GM19324 (cell line): ENCODE measurements at regions not wholly inside any gene's neighbourhood (a gene's known extent, or its start where the extent isn't known, plus 50 kb on each side); places are given as distances from the start of the nearest gene placed in this dataset.

Experiments used
- ATAC-seq: cut with Tn5 transposase; IDR thresholded peaks from one replicate; pipeline ENCODE4 v1.9.1; 2021; ENCODE audit warnings: mild to moderate bottlenecking, moderate library complexity; ENCODE audit not compliant: unreplicated experiment, low FRiP score

DNA sequence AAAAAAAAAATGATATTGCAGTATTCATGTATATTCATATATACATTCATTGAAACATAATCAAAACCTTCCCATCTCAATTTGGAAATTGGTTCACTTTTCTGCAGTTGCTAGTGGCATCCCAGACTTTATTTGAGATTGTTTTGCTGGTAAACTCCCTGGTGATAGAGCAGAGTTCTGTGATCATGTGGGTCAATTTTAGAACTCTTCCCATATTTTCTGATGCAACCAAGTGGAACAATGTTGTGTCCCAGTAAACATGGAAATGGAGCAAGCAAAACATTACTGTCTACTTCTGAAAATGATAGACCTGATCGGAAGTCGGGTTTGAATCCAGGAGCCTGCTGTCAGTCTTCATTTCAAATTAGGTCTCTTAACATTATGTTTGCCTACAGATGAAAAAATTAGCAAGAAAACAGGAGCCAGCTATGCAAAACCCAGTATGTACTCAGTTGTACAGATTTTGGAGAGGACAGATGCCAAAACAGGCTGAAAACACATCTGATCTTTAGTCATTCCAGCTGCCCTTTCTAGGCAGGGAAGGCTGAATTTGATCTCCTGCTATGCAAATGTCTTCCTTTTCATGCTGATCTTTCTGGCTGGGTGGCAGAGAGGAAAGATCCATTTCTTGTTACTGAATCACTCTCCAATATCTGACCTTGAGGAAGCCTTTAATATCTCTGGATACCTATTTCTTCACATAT lies 786.6 kb upstream of the SOX9 start:
- ATAC-seq, result no peak

DNA sequence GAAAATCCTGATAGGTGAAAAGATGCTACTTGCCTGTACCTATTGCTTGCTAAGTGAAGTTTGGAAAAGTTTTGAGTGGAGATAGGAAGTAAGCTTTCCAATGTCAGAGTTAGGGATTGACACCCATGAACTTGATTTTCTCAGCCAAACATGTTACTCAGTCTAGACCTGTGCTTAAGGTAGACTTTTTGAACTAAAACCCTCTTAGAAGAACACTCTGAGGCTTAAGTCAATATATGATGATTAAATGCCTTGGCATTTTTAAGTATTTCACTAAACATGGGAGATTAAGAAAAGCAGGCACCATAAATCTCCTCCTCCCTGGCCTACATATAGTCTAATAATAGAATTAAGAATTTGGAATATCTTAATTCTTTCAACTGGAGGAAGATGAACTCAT lies 785.6 kb upstream of the SOX9 start:
- ATAC-seq, result no peak

DNA sequence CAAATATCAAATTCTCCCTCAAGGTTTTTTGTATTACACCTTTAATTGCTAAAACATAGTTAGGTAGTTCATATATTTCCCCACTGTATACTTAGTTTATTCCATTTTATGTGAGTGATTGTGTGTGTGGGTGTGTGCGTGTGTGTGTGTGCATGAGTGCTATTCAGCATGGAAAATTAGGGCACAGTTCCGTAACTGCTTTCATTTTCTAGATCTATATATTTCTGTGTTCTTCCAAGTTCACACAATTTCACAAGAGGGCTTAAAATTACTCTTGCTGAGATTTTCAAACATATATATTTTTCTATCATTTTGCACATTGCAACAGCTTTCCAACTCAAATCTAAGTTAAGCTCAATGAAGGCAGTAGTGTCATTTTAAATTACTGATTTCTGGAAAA lies 782.9 kb upstream of the SOX9 start:
- ATAC-seq, result no peak

DNA sequence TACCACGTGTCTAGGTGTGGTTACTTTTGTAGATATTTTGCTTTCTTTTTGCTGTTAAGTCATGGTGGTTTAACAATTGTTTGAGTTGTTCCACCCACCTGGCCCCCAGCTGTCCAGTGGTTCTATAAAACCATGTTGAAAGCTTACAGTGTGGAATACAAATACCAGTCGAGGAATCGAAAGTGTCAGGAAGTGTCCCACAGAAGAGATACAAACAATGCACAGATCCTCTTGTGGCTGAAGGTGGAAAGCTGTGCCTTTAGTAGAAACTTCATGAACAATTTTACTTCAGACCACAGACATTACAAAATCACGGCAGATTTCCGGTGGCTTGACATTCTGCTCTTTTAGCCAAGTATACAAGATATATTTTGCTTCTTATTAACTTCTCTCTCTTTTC lies 782.4 kb upstream of the SOX9 start:
- no peak for ATAC-seq

GRCh38 chr17:71339206-71339605 lies 781.6 kb upstream of the SOX9 start:
- no peak for ATAC-seq

DNA sequence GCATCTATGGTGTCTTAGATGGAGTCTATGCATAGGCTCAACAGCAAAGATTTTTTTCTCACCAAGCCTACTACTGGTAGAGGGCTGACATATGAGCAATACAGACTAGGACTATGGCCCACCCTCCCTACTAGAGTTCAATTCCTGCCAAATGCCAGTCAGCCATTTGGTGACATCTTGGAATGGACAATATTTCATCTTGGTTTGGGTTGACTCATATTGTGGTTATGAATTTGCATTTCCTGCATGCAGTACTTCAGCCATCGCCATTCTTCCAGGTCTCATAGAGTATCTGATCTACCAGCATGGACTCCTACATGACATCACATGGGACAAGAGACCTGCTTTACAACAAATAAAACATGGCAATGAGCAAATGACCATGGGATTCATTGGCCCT lies 778.1 kb upstream of the SOX9 start:
- no peak for ATAC-seq

GRCh38 chr17:71349908-71350600 lies 770.8 kb upstream of the SOX9 start:
- no peak for ATAC-seq

GRCh38 chr17:71360301-71360700 lies 760.5 kb upstream of the SOX9 start:
- ATAC-seq, result no peak

DNA sequence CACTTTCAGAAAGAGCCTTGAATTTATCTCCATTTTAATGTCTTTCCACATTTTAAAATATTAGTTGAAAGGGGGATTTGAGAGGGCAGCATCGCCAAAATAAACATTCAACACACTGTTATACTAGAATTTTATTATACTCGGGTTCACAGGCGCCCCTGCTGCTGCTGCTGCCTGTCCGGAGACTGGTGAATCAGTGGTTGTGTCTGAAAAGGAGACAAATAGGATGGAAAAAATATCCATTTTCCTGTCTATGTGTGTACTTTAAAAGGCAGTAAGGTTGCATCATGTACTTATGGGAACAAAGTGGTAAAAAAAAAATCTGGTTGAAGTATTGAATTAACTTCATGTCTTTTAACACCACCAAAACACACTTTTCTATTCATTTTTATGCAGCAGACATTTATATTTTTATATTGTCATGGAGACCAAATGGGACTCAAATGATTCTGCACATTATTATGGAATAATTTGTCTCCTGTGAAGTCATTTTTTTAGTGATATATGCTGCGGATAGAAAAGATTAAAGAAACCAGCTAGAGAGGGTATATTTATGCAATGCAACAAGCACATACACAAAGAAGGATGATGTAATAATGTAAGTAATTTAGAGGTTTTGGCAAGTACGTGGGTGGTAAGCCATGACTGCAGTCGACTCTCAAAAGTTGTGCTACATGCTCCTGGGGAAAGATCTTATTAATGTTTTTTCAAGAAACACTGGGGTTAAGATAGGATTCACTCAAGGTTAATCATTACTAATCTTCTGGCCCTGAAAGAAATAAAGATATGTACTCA lies 759.0 kb upstream of the SOX9 start:
- no peak for ATAC-seq

DNA sequence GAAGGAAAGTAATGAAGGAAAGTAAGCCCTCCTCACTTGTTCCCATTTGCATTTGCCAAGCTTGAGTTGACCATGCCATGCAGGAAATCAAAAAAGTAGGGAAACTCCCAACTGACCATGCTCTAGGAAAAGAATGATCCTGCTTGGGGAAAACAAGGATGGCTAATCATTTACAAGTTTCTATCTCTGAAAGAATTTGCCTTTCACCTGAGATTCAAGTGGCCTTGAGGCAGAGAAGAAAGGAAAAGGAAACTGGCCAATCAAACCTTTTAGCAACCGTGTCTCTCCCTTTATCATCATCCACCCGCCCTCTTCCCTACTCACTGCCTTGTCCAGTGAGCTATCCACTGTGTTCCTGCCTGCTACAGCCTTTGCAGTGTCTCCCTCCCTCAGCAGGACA lies 757.2 kb upstream of the SOX9 start:
- no peak for ATAC-seq

DNA sequence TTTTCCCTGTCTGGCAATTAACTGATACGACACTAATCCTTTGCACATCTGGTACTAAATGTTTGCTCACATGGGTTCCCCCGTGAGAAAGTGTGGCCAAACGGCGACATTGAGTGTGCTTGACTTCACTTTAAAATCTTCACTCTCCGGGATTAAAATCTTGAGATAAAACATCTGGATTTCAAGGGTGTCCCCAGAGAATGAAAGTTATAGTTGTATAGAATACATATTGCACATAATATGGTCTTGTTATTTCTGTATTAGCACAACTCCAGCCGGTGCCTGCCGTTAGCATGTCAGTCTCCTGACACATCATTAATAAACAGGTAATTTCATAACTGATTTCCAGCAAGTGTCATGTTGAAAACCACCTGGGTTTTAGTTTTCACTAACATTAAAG lies 749.0 kb upstream of the SOX9 start:
- no peak for ATAC-seq

DNA sequence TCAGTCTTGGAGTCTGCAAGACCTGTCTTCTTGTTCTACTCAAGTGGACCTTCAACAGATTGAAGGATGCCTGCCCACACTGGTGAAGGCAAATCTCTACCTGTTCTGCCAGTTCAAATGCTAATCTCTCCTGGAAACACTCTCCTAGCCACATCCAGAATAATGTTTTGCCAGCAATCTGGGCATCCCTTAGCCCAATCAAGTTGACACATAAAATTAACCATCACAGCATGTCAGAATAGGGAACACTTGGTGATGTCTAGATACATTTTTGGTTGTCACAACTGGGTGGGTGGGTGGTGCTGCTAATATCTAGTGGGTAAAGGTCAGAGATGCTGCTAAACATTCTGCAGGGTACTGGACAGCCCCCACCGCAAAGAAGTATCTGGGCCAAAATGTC lies 744.9 kb upstream of the SOX9 start:
- ATAC-seq, result no peak

GRCh38 chr17:71376933-71377332 lies 743.9 kb upstream of the SOX9 start:
- ATAC-seq, result no peak

GRCh38 chr17:71378036-71378435 lies 742.8 kb upstream of the SOX9 start:
- ATAC-seq, result no peak

DNA sequence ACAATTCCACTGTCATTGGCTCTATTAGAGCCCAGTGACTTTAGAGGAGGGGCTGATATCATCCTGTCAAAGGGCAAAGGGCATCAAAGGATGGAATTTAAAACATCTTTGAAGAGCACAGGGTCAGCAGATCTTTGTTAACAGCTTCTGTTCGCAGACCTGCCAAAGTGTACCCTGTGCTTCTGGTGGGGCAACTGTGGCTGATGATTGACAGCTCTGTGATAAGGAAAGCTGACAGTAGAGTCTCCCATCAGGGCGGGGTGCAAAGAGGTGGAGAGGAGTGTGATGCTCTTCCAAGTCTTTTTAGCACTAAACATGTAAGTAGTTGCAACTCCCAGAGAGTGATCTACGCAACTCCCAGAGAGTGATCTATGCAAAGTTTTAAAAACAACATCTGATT lies 742.1 kb upstream of the SOX9 start:
- ATAC-seq, result no peak

DNA sequence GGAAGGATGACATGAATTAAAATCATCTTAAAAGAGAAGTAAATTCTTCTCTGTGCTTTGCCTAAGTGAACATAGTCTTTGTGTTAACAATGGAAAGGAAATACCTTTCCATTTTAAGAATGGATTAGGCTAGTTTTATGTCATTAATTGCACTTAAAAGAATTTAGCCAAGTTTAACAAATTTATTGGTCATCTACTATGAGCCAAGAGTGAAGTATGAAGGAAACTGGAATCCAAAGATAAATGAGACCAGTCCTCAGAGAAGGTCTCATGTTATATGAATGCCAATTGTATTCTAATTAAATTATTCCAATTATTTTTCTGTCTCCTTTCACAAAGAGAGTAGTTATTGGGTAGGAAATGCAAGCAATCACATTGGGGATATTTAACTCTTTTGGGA lies 741.3 kb upstream of the SOX9 start:
- no peak for ATAC-seq

DNA sequence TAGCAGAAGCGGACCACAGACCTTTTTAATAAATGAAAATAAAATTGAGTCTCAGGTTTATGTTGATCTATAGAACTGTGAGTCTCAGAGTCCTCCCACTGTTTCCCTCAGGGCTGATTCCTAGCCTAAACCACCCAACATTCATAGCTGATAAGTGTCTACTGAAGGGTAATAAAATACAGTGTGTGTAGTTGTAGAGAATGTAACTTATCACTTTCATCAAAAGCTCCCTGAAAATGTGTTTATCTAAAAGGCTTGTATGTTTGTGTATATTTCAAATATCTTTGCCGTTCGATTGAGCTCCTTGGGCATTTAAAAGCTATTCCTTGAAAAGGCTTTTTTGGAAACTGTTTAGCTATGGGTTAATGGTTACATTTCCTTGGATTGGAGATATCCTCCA lies 740.3 kb upstream of the SOX9 start:
- ATAC-seq, result no peak

- no peak for ATAC-seq
These were observed 739.9 kb upstream of the SOX9 start for GRCh38 chr17:71380936-71381335.

DNA sequence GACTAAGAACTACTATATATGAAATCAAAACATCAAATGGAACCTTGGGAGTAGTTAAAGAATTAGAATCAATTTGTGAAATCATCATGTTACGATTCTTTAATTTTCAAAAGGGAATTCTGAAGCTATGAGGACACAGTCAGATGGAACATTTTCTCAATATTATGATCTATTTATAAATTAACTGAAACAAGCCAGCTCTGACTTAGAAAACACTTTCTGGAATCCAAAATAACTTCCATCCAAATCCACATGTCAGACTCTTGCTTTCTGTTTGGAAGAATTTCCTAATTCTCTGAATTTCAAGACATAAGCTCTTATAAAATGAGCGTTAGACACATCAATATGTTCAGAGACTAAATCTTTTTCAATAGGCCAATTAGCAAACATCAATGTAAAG lies 737.7 kb upstream of the SOX9 start:
- ATAC-seq, result no peak

GRCh38 chr17:71387456-71387855 lies 733.4 kb upstream of the SOX9 start:
- no peak for ATAC-seq

DNA sequence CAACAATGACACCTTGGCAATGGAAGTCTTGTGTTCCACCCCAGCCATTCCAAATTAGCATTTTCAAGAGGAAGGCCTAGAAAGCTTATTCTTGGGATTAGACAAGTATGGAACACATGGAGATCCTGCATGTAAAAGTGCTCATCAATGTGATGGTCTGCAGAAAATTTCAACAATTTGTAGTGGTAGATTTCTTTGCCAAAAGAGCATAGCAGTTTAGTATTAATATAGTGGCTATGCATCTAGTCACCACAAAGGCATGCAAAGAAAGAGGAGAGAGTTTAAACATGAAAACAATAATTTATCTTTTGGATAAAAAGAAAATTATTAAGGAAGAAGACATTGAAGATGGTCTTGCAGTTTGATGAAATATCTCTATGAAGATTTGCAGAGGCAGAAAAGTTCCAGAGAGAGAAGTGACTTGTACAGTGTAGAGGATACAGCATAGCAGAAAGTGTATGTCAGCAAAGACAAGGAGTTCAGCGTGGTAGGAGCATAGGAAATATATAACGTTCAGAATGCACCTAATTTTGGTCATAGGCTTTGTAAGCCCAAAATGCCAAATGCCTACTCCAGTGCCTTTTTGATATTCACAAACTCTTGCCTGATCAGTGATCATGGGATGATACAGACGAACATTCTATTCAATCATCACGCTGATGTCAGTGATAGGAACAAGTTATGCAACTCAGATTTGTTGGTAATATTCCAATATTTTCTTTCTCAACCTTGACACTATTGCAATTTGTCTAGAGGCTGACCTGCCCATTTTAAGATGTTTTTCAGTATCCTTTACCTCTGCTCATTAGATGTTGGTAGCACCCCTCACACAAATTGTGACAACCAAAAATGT lies 727.9 kb upstream of the SOX9 start:
- no peak for ATAC-seq
